HG03064 (cell line): ENCODE measurements at regions not wholly inside any gene's neighbourhood (a gene's known extent, or its start where the extent isn't known, plus 50 kb on each side); places are given as distances from the start of the nearest gene placed in this dataset.
"Not testable (repeated sequence)": the region's sequence is repeated elsewhere in the genome, so short reads cannot be mapped to it uniquely, and the experiment has no call there.

Experiments used
- ATAC-seq: cut with Tn5 transposase; IDR thresholded peaks from one replicate; pipeline ENCODE4 v1.9.1; 2021; ENCODE audit warnings: low read depth; ENCODE audit not compliant: unreplicated experiment

GRCh38 chr1:55816456-55817426, 601.6 kb upstream of the USP24 start:
- ATAC-seq: no peak

- ATAC-seq: no peak
These were observed 600.7 kb upstream of the USP24 start for GRCh38 chr1:55815745-55816455.

GRCh38 chr1:55814967-55815366, 599.8 kb upstream of the USP24 start:
- ATAC-seq: no peak

GRCh38 chr1:55813618-55814017, 598.5 kb upstream of the USP24 start:
- ATAC-seq: no peak

- no peak for ATAC-seq
These were observed 597.1 kb upstream of the USP24 start for GRCh38 chr1:55812281-55812680.

- ATAC-seq: no peak
These were observed 593.1 kb upstream of the USP24 start for GRCh38 chr1:55808263-55808662.

GRCh38 chr1:55803429-55803828, 588.3 kb upstream of the USP24 start:
- ATAC-seq: no peak

- ATAC-seq: no peak
These were observed 586.3 kb upstream of the USP24 start for GRCh38 chr1:55801481-55801880.

- no peak for ATAC-seq
These were observed 585.3 kb upstream of the USP24 start for GRCh38 chr1:55800503-55800902.

GRCh38 chr1:55793856-55794255, 578.7 kb upstream of the USP24 start:
- no peak for ATAC-seq

- no peak for ATAC-seq
These were observed 577.7 kb upstream of the USP24 start for GRCh38 chr1:55792870-55793269.

- ATAC-seq: no peak
These were observed 574.3 kb upstream of the USP24 start for GRCh38 chr1:55789466-55789865.

- ATAC-seq: no peak
These were observed 571.2 kb upstream of the USP24 start for GRCh38 chr1:55786396-55786795.

- not testable (repeated sequence) for ATAC-seq
These were observed 569.8 kb upstream of the USP24 start for GRCh38 chr1:55784941-55785450.

- ATAC-seq: no peak
These were observed 566.8 kb upstream of the USP24 start for GRCh38 chr1:55781944-55782482.

GRCh38 chr1:55781003-55781402, 565.8 kb upstream of the USP24 start:
- ATAC-seq: no peak

GRCh38 chr1:55777545-55777944, 562.4 kb upstream of the USP24 start:
- no peak for ATAC-seq

GRCh38 chr1:55775007-55775406, 559.8 kb upstream of the USP24 start:
- ATAC-seq: no peak

GRCh38 chr1:55774446-55774845, 559.3 kb upstream of the USP24 start:
- ATAC-seq: no peak

- no peak for ATAC-seq
These were observed 558.2 kb upstream of the USP24 start for GRCh38 chr1:55773211-55773940.
